ENCODE measurements at regions not wholly inside any gene's neighbourhood (a gene's known extent, or its start where the extent isn't known, plus 50 kb on each side); places are given as distances from the start of the nearest gene placed in this dataset.

- 65 to 66% methylated on average over 5 to 7 of the region's 9 CpGs for WGBS, 2 donors
- H3K36me3 ChIP-seq: no peaks in the 10 kb centered on the region
- intact Hi-C loops (cut with DNase I): no loop called here
- no peaks in the 10 kb centered on the region for H3K9me3 ChIP-seq
- no peak for DNase-seq
- TF ChIP-seq CTCF (IDR thresholded peaks at IDR 0.05): no peak
- TF ChIP-seq POLR2A (IDR thresholded peaks at IDR 0.05): no peak
- no peaks in the 10 kb centered on the region for H3K4me1 ChIP-seq
- peaks cover 0 to 24% (median 0%) of the 10 kb centered on the region in 4 donors for H3K27me3 ChIP-seq
- H3K27ac ChIP-seq: no peak overlapping the region
- no peak overlapping the region for H3K4me3 ChIP-seq
Observed at GRCh38 chr7:156095908-156096539, 283.8 kb upstream of the SHH start.

GRCh38 chr7:156094350-156095146, 282.3 kb upstream of the SHH start:
- no peak for TF ChIP-seq POLR2A (IDR thresholded peaks at IDR 0.05)
- no peak for TF ChIP-seq CTCF (IDR thresholded peaks at IDR 0.05)
- Histone ChIP-seq H3K36me3 (no peaks in the 10 kb centered on the region), H3K4me1 (no peaks in the 10 kb centered on the region), H3K9me3 (no peaks in the 10 kb centered on the region), H3K27ac (no peak overlapping the region), H3K4me3 (no peak overlapping the region), H3K27me3 (peaks cover 0 to 24% (median 0%) of the 10 kb centered on the region in 4 donors)
- 81 to 87% methylated on average over 7 to 8 of the region's 15 CpGs for WGBS, 2 donors
- no peak for DNase-seq
- intact Hi-C loops (cut with DNase I): no loop called here

GRCh38 chr7:156092307-156092706, 280.0 kb upstream of the SHH start:
- WGBS, 2 donors: 79 to 92% methylated on average over 7 to 11 of the region's 11 CpGs

GRCh38 chr7:156091519-156092080, 279.3 kb upstream of the SHH start:
- peaks cover 0 to 24% (median 0%) of the 10 kb centered on the region in 4 donors for H3K27me3 ChIP-seq

More at GRCh38 chr7:156092307-156092706, 280.0 kb upstream of the SHH start:
- DNase-seq: no peak
- H3K9me3 ChIP-seq: no peaks in the 10 kb centered on the region
- intact Hi-C loops (cut with DNase I): no loop called here
- no peak for TF ChIP-seq CTCF (IDR thresholded peaks at IDR 0.05)
- no peak for TF ChIP-seq POLR2A (IDR thresholded peaks at IDR 0.05)
- H3K4me3 ChIP-seq: no peak overlapping the region
- peaks cover 0 to 24% (median 0%) of the 10 kb centered on the region in 4 donors for H3K27me3 ChIP-seq
- no peaks in the 10 kb centered on the region for H3K36me3 ChIP-seq
- no peak overlapping the region for H3K27ac ChIP-seq
- no peaks in the 10 kb centered on the region for H3K4me1 ChIP-seq

More at GRCh38 chr7:156091519-156092080, 279.3 kb upstream of the SHH start:
- Histone ChIP-seq H3K9me3 (no peaks in the 10 kb centered on the region), H3K4me1 (no peaks in the 10 kb centered on the region), H3K36me3 (no peaks in the 10 kb centered on the region), H3K4me3 (no peak overlapping the region), H3K27ac (no peak overlapping the region)
- no peak for DNase-seq
- TF ChIP-seq POLR2A (IDR thresholded peaks at IDR 0.05) (no peak), CTCF (IDR thresholded peaks at IDR 0.05) (no peak)
- intact Hi-C loops (cut with DNase I): no loop called here
- WGBS, 2 donors: 79 to 80% methylated on average over 4 to 6 of the region's 10 CpGs

Data from esophagus squamous epithelium (tissue), 5 donors.